ENCODE measurements at regions not wholly inside any gene's neighbourhood (a gene's known extent, or its start where the extent isn't known, plus 50 kb on each side); places are given as distances from the start of the nearest gene placed in this dataset.

DNA sequence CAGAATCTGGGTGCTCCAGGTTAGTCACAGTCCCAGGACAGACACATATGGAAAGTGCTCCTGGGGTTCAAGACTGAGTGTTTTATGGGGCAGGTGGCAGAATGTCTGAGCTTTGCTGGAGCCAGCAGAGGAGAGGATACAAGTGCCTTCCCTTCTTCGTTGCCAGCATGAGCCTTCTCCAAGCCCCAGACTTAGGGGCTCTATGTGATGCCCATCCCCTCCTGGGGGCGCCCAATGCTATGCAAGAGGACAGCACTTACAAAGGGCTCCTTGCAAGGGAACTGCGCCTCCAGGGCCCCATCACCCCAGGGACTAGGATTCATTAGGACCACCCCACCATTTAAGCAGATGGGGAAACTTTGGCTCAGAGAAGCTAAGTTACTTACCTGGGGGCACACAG, 581.9 kb downstream of the BUD13 start:
- TF ChIP-seq, protein P1, sequence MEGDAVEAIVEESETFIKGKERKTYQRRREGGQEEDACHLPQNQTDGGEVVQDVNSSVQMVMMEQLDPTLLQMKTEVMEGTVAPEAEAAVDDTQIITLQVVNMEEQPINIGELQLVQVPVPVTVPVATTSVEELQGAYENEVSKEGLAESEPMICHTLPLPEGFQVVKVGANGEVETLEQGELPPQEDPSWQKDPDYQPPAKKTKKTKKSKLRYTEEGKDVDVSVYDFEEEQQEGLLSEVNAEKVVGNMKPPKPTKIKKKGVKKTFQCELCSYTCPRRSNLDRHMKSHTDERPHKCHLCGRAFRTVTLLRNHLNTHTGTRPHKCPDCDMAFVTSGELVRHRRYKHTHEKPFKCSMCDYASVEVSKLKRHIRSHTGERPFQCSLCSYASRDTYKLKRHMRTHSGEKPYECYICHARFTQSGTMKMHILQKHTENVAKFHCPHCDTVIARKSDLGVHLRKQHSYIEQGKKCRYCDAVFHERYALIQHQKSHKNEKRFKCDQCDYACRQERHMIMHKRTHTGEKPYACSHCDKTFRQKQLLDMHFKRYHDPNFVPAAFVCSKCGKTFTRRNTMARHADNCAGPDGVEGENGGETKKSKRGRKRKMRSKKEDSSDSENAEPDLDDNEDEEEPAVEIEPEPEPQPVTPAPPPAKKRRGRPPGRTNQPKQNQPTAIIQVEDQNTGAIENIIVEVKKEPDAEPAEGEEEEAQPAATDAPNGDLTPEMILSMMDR (conservative IDR thresholded peaks at IDR 0.05; ENCODE audit: low read depth, low read length): no peak
- DNase-seq (ENCODE audit: low read depth): no peak
- no peak overlapping the region for H3K4me3 ChIP-seq (ENCODE audit: low read length)

DNA sequence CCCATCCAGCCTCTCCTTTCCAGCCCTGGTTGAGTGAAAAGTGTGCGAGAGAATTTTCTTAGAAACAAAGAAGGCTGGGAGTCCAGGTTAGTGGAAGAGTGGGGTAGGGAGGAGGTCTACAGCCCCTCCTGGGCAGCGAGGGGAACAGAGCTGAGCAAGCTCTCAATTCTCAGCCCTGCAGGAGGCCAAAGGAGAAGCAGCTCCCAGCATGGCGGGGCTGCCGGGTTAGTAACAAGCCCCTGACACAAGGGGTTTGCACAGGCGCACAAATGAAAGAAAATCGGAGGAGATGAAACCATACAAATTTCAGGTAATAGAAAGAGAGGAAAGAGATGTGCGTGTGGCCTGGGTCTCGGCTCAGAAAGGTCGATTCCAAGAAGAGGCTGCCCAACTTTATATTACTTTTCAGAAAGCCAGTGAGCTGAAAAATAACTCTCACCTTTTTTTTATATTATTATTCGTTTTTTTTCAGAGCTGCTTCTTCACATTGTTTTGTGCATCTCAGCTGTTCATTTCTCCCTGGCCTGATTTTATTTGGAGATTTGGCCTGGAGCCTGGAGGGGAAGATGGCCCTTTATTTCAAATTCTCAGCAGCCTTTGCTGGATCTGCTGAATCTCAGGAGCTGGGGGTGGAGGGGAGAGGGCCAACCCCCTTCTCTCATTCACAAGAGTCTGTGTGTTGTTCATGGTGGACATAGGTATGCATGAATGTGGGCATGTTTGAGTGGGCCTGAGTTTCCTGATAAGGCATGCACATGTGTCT, 583.2 kb downstream of the BUD13 start:
- H3K4me3 ChIP-seq (ENCODE audit: low read length): no peak overlapping the region
- TF ChIP-seq, protein P1 (conservative IDR thresholded peaks at IDR 0.05; ENCODE audit: low read depth, low read length): no peak
- no peak for DNase-seq (ENCODE audit: low read depth)

DNA sequence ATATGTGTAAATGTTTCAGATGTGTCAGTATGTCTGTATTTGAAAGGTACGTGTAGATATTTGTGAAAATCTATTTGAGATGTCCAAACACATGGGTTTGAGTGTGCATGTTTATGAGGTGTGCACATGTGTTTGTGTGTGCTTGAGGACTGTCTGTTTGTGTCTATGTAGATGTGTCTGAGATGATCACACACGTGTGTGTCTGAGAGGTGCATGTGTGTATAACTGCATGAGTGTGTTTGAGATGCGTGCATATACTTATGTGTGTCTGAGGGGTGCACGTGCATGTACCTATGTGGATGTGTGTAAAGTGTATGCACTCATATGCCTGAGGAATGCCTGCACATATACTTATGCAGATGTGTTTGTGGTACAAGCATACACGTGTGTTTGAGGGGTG, 584.4 kb downstream of the BUD13 start:
- TF ChIP-seq, protein P1 (conservative IDR thresholded peaks at IDR 0.05; ENCODE audit: low read depth, low read length): no peak
- no peak overlapping the region for H3K4me3 ChIP-seq (ENCODE audit: low read length)
- no peak for DNase-seq (ENCODE audit: low read depth)

DNA sequence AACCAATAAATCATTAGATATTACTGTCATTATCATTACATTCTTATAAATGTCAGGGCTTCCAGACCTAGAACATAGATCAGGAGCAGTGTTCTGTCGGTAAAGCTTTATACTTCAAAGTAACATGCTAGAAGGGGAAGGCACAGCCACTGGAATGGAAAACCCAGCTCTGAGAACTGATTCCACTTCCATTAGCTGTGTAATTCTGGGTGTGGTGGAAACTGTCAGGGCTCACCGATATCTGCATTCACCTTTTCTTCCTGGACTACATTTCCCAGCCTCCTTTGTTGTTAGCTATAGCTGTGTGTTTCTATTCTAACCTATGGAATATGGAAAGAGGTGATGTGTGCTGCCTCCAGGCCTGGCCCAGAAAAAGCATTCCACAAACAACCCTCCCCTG, 585.8 kb downstream of the BUD13 start:
- H3K4me3 ChIP-seq (ENCODE audit: low read length): no peak overlapping the region
- no peak for DNase-seq (ENCODE audit: low read depth)
- TF ChIP-seq, protein P1 (conservative IDR thresholded peaks at IDR 0.05; ENCODE audit: low read depth, low read length): no peak

DNA sequence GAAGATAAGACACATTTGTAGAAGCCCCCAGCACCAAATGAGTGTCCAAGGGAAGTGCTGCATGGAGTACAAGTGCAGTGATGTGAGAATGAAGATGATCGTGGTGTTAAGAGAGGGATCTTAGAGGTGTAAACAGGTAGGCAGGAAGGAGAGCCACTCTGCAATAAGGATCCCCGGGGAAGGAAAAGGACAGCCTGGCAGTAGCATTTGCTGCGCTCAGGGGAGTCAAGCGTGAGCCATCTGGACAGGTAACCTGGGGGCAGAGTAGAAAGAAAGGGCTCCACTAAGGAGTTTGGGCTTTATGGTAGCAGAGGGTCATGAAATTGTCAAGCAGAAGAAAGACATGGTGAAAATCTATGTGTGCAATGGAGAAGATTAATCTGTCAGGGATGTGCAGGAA, 587.2 kb downstream of the BUD13 start:
- TF ChIP-seq, protein P1 (conservative IDR thresholded peaks at IDR 0.05; ENCODE audit: low read depth, low read length): no peak
- no peak overlapping the region for H3K4me3 ChIP-seq (ENCODE audit: low read length)
- no peak for DNase-seq (ENCODE audit: low read depth)

DNA sequence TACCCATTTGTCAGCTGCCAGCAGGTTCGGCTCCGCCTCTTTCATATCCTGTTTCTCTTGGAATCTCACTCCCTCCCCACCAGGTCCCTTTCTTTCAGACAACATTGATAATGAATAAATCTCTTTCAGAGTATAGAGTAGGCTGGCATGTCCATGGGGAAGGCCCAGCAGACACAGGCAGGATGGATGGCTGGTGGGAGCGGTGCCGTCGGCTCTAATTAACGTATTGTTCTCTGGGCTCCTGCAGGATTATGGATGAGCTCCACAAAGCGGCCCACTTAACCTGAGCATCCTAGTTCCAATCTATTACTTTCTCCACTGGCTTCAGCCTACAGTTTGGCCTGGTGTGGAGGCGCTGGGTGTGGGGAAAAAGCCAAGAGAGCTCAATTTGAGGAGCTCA, 588.0 kb downstream of the BUD13 start:
- DNase-seq (ENCODE audit: low read depth): no peak
- TF ChIP-seq, protein P1 (conservative IDR thresholded peaks at IDR 0.05; ENCODE audit: low read depth, low read length): no peak
- H3K4me3 ChIP-seq (ENCODE audit: low read length): no peak overlapping the region

DNA sequence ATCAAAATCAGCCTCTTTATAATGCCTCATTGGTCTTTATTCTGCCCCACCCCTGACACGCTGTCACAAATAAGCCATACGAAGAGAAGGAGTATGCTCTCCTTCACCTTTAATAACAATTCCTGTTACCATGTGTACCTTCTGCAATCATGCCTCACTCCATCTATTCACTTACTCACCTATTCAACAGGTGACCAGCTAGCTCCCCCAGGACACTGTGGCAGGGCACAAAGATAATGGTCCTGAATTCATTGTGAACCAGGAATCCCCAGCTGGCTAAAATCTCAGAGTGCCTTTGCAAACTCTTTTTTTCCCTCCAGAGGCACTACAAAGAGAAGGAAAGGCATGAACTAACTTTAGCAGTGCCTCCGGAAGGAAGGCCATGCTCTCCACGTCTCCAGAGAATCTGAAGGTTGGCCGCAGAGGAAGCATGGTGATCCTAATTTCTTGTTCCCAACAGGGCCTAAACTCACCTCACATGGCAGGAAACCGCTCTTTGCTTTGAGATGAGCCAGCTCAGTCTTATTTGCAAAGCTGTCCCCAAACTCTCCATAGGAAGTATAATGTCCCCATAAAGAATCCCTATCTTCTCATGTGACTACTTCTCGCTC, 590.3 kb downstream of the BUD13 start:
- TF ChIP-seq, protein P1 (conservative IDR thresholded peaks at IDR 0.05; ENCODE audit: low read depth, low read length): no peak
- DNase-seq (ENCODE audit: low read depth): no peak
- no peak overlapping the region for H3K4me3 ChIP-seq (ENCODE audit: low read length)

Data from retinal pigment epithelial cell (primary cell).